Neuron (in vitro differentiated cells): ENCODE measurements at regions not wholly inside any gene's neighbourhood (a gene's known extent, or its start where the extent isn't known, plus 50 kb on each side); places are given as distances from the start of the nearest gene placed in this dataset.

ENCODE experiments used
- H2AFZ ChIP-seq: one replicate; pipeline ENCODE4 v1.6.1; 2013; ENCODE audit warnings: low read depth, mild to moderate bottlenecking, inconsistent platforms, low read length, moderate library complexity
- H3K27me3 ChIP-seq: one replicate; pipeline ENCODE4 v1.6.1; 2013; ENCODE audit warnings: low read length; ENCODE audit not compliant: insufficient read depth
- H3K36me3 ChIP-seq: one replicate; pipeline ENCODE4 v1.6.1; 2013; ENCODE audit warnings: low read length; ENCODE audit not compliant: insufficient read depth
- H3K4me1 ChIP-seq: one replicate; pipeline ENCODE4 v1.6.1; 2013; ENCODE audit warnings: low read length; ENCODE audit not compliant: insufficient read depth
- H3K4me3 ChIP-seq: 2 replicates; pipeline ENCODE4 v1.5.1; 2013; ENCODE audit warnings: mild to moderate bottlenecking, low read length, moderate library complexity
- H3K9me3 ChIP-seq: one replicate; pipeline ENCODE4 v1.6.1; 2013; ENCODE audit warnings: low read length

GRCh38 chr1:170354246-170354645 lies 177.7 kb upstream of the GORAB start:
- H3K27me3 ChIP-seq: no peaks in the 10 kb centered on the region
- no peak overlapping the region for H2AFZ ChIP-seq
- no peaks in the 10 kb centered on the region for H3K9me3 ChIP-seq
- no peak overlapping the region for H3K4me3 ChIP-seq
- no peaks in the 10 kb centered on the region for H3K4me1 ChIP-seq
- no peaks in the 10 kb centered on the region for H3K36me3 ChIP-seq

- Histone ChIP-seq H2AFZ (no peak overlapping the region), H3K4me3 (no peak overlapping the region), H3K36me3 (no peaks in the 10 kb centered on the region), H3K4me1 (no peaks in the 10 kb centered on the region), H3K9me3 (no peaks in the 10 kb centered on the region), H3K27me3 (no peaks in the 10 kb centered on the region)
These were observed 177.3 kb upstream of the GORAB start for GRCh38 chr1:170354690-170355089.

- no peaks in the 10 kb centered on the region for H3K4me1 ChIP-seq
- H2AFZ ChIP-seq: no peak overlapping the region
- no peaks in the 10 kb centered on the region for H3K9me3 ChIP-seq
- H3K4me3 ChIP-seq: no peak overlapping the region
- H3K27me3 ChIP-seq: no peaks in the 10 kb centered on the region
- H3K36me3 ChIP-seq: no peaks in the 10 kb centered on the region
These were observed 176.6 kb upstream of the GORAB start for GRCh38 chr1:170355267-170355801.

GRCh38 chr1:170356585-170356984 lies 175.4 kb upstream of the GORAB start:
- Histone ChIP-seq H3K36me3 (no peaks in the 10 kb centered on the region), H3K4me1 (no peaks in the 10 kb centered on the region), H2AFZ (no peak overlapping the region), H3K4me3 (no peak overlapping the region), H3K9me3 (no peaks in the 10 kb centered on the region), H3K27me3 (no peaks in the 10 kb centered on the region)

GRCh38 chr1:170357750-170358149 lies 174.2 kb upstream of the GORAB start:
- no peak overlapping the region for H2AFZ ChIP-seq
- H3K36me3 ChIP-seq: no peaks in the 10 kb centered on the region
- H3K4me1 ChIP-seq: no peaks in the 10 kb centered on the region
- H3K9me3 ChIP-seq: no peaks in the 10 kb centered on the region
- no peak overlapping the region for H3K4me3 ChIP-seq
- H3K27me3 ChIP-seq: no peaks in the 10 kb centered on the region

- Histone ChIP-seq H3K27me3 (no peaks in the 10 kb centered on the region), H3K4me3 (no peak overlapping the region), H3K9me3 (no peaks in the 10 kb centered on the region), H2AFZ (no peak overlapping the region), H3K36me3 (no peaks in the 10 kb centered on the region), H3K4me1 (no peaks in the 10 kb centered on the region)
These were observed 171.4 kb upstream of the GORAB start for GRCh38 chr1:170360601-170361000.

- Histone ChIP-seq H2AFZ (no peak overlapping the region), H3K9me3 (no peaks in the 10 kb centered on the region), H3K36me3 (no peaks in the 10 kb centered on the region), H3K27me3 (no peaks in the 10 kb centered on the region), H3K4me3 (no peak overlapping the region), H3K4me1 (no peaks in the 10 kb centered on the region)
These were observed 166.6 kb upstream of the GORAB start for GRCh38 chr1:170365331-170365730.

GRCh38 chr1:170366980-170367379 lies 165.0 kb upstream of the GORAB start:
- H3K4me1 ChIP-seq: no peaks in the 10 kb centered on the region
- H3K4me3 ChIP-seq: no peak overlapping the region
- no peaks in the 10 kb centered on the region for H3K27me3 ChIP-seq
- H2AFZ ChIP-seq: no peak overlapping the region
- H3K9me3 ChIP-seq: no peaks in the 10 kb centered on the region
- no peaks in the 10 kb centered on the region for H3K36me3 ChIP-seq

- Histone ChIP-seq H3K36me3 (no peaks in the 10 kb centered on the region), H2AFZ (no peak overlapping the region), H3K27me3 (no peaks in the 10 kb centered on the region), H3K9me3 (no peaks in the 10 kb centered on the region), H3K4me3 (no peak overlapping the region), H3K4me1 (no peaks in the 10 kb centered on the region)
These were observed 164.4 kb upstream of the GORAB start for GRCh38 chr1:170367615-170368014.

- no peaks in the 10 kb centered on the region for H3K36me3 ChIP-seq
- H2AFZ ChIP-seq: no peak overlapping the region
- no peaks in the 10 kb centered on the region for H3K9me3 ChIP-seq
- no peaks in the 10 kb centered on the region for H3K4me1 ChIP-seq
- no peaks in the 10 kb centered on the region for H3K27me3 ChIP-seq
- no peak overlapping the region for H3K4me3 ChIP-seq
These were observed 163.0 kb upstream of the GORAB start for GRCh38 chr1:170369000-170369399.

GRCh38 chr1:170369417-170369816 lies 162.5 kb upstream of the GORAB start:
- Histone ChIP-seq H2AFZ (no peak overlapping the region), H3K4me1 (no peaks in the 10 kb centered on the region), H3K4me3 (no peak overlapping the region), H3K9me3 (no peaks in the 10 kb centered on the region), H3K36me3 (no peaks in the 10 kb centered on the region), H3K27me3 (no peaks in the 10 kb centered on the region)

- H3K27me3 ChIP-seq: no peaks in the 10 kb centered on the region
- no peak overlapping the region for H2AFZ ChIP-seq
These were observed 161.9 kb upstream of the GORAB start for GRCh38 chr1:170370087-170370486.

GRCh38 chr1:170375082-170375723 lies 156.8 kb upstream of the GORAB start:
- H3K4me1 ChIP-seq: no peaks in the 10 kb centered on the region
- H3K4me3 ChIP-seq: no peak overlapping the region
- no peaks in the 10 kb centered on the region for H3K27me3 ChIP-seq
- no peaks in the 10 kb centered on the region for H3K36me3 ChIP-seq
- no peaks in the 10 kb centered on the region for H3K9me3 ChIP-seq
- H2AFZ ChIP-seq: no peak overlapping the region

More at GRCh38 chr1:170370087-170370486, 161.9 kb upstream of the GORAB start:
- Histone ChIP-seq H3K36me3 (no peaks in the 10 kb centered on the region), H3K4me1 (no peaks in the 10 kb centered on the region), H3K9me3 (no peaks in the 10 kb centered on the region), H3K4me3 (no peak overlapping the region)

- Histone ChIP-seq H3K9me3 (no peaks in the 10 kb centered on the region), H2AFZ (no peak overlapping the region), H3K4me3 (no peak overlapping the region), H3K4me1 (no peaks in the 10 kb centered on the region), H3K27me3 (no peaks in the 10 kb centered on the region), H3K36me3 (no peaks in the 10 kb centered on the region)
These were observed 155.1 kb upstream of the GORAB start for GRCh38 chr1:170376801-170377385.
